Hepatocyte (in vitro differentiated cells): ENCODE measurements at regions not wholly inside any gene's neighbourhood (a gene's known extent, or its start where the extent isn't known, plus 50 kb on each side); places are given as distances from the start of the nearest gene placed in this dataset.

Source experiments
- CTCF ChIP-seq: fragments of 200-600 bp; sonication (generic); IDR thresholded peaks from 2 replicates; pipeline ENCODE4 v1.5.1; 2016; ENCODE audit warnings: antibody characterized with exemption, mild to moderate bottlenecking; ENCODE audit not compliant: poor library complexity
- EZH2 ChIP-seq: fragments of 200-600 bp; sonication (generic); IDR thresholded peaks from 2 replicates; pipeline ENCODE4 v1.6.1; 2016; ENCODE audit warnings: antibody characterized with exemption, mild to moderate bottlenecking, borderline replicate concordance
- EZH2phosphoT487 ChIP-seq: fragments of 200-600 bp; sonication (generic); IDR thresholded peaks from one replicate; pipeline ENCODE4 v1.6.1; 2018; ENCODE audit warnings: antibody characterized with exemption, mild to moderate bottlenecking, low read depth, moderate library complexity; ENCODE audit not compliant: unreplicated experiment, severe bottlenecking

- TF ChIP-seq CTCF = no peak
- TF ChIP-seq EZH2 = no peak
- no peak for TF ChIP-seq EZH2phosphoT487
Observed at GRCh38 chr7:106480616-106481031, 180.3 kb downstream of the CCDC71L start.
